CD14-positive monocyte (primary cell): ENCODE measurements at regions not wholly inside any gene's neighbourhood (a gene's known extent, or its start where the extent isn't known, plus 50 kb on each side); places are given as distances from the start of the nearest gene placed in this dataset.

ENCODE experiments used
- DNase-seq, 3 donors: peaks; one replicate each; pipeline ENCODE4 v3.0.0-alpha.2; 2011 to 2022
- H2AFZ ChIP-seq: 2 replicates; pipeline ENCODE4 v1.6.0; 2012; ENCODE audit warnings: mild to moderate bottlenecking, low read depth, low read length, inconsistent platforms; ENCODE audit not compliant: insufficient read depth, poor library complexity, severe bottlenecking
- H3K27ac ChIP-seq, 2 donors: 1 replicate in 1 of 2; 2 replicates in 1 of 2; pipeline ENCODE4 v1.5.1; 2012 to 2013; ENCODE audit warnings: low read length in 2 of 2, control low read depth in 1 of 2, inconsistent platforms in 1 of 2, low read depth in 1 of 2, mild to moderate bottlenecking in 1 of 2
- H3K27me3 ChIP-seq, 2 donors: one replicate each; pipeline versions ENCODE4 v1.6.0 to v1.6.1; 2011 to 2013; ENCODE audit warnings: low read length in 2 of 2; ENCODE audit not compliant: control insufficient read depth in 2 of 2, insufficient read depth in 2 of 2
- H3K36me3 ChIP-seq, 2 donors: replicated peaks in 1 of 2; 1 replicate in 1 of 2; 2 replicates in 1 of 2; pipeline versions ENCODE4 v1.5.1 to v1.6.1; 2012 to 2013; ENCODE audit warnings: low read length in 2 of 2, control low read depth in 1 of 2, inconsistent platforms in 1 of 2, mild to moderate bottlenecking in 1 of 2; ENCODE audit not compliant: insufficient read depth in 2 of 2, control insufficient read depth in 1 of 2
- H3K4me1 ChIP-seq, 2 donors: 1 replicate in 1 of 2; 2 replicates in 1 of 2; pipeline versions ENCODE4 v1.5.1 to v1.6.1; 2012 to 2013; ENCODE audit warnings: low read length in 2 of 2, control low read depth in 1 of 2, inconsistent platforms in 1 of 2, mild to moderate bottlenecking in 1 of 2, moderate library complexity in 1 of 2; ENCODE audit not compliant: insufficient read depth in 2 of 2, control insufficient read depth in 1 of 2
- H3K4me2 ChIP-seq: replicated peaks from 2 replicates; pipeline ENCODE3; 2012; ENCODE audit warnings: low read length, moderate library complexity, mild to moderate bottlenecking; ENCODE audit not compliant: poor library complexity, severe bottlenecking; ENCODE audit errors: extremely low read depth
- H3K4me3 ChIP-seq, 3 experiments: fragments of 200-600 bp in 1 of 3; sonication (generic) in 1 of 3; replicated peaks in 1 of 3; 1 replicate in 2 of 3; 2 replicates in 1 of 3; pipeline ENCODE4 v1.5.1; 2011 to 2013; ENCODE audit warnings: low read length in 3 of 3, mild to moderate bottlenecking in 3 of 3, control low read depth in 2 of 3, low read depth in 2 of 3, inconsistent platforms in 1 of 3, moderate library complexity in 1 of 3
- H3K79me2 ChIP-seq: 2 replicates; pipeline ENCODE4 v1.6.0; 2012; ENCODE audit warnings: mild to moderate bottlenecking, control low read depth, inconsistent platforms, low read length, moderate library complexity; ENCODE audit not compliant: insufficient read depth
- H3K9ac ChIP-seq: 2 replicates; pipeline ENCODE4 v1.6.0; 2017; ENCODE audit warnings: low read length, mild to moderate bottlenecking; ENCODE audit not compliant: insufficient read depth, poor library complexity, severe bottlenecking
- H3K9me3 ChIP-seq, 2 donors: replicated peaks in 1 of 2; 1 replicate in 1 of 2; 2 replicates in 1 of 2; pipeline versions ENCODE4 v1.5.1 to v1.6.1; 2012 to 2013; ENCODE audit warnings: low read length in 2 of 2, control low read depth in 1 of 2; ENCODE audit not compliant: control insufficient read depth in 1 of 2, insufficient read depth in 1 of 2
- H4K20me1 ChIP-seq: 2 replicates; pipeline ENCODE4 v1.6.0; 2012; ENCODE audit warnings: mild to moderate bottlenecking, low read length, control low read depth, moderate library complexity; ENCODE audit not compliant: insufficient read depth
- H3K27ac Mint-ChIP-seq, 7 donors: one replicate each; pipeline ENCODE4 v1.8.0; 2020; ENCODE audit warnings: mild to moderate bottlenecking in 7 of 7, mixed read lengths in 7 of 7, moderate library complexity in 6 of 7, inconsistent platforms in 2 of 7
- H3K27me3 Mint-ChIP-seq, 3 donors: one replicate each; pipeline ENCODE4 v1.8.0; 2021 to 2022; ENCODE audit warnings: low read depth in 3 of 3, mild to moderate bottlenecking in 3 of 3, mixed read lengths in 3 of 3, moderate library complexity in 3 of 3, inconsistent platforms in 1 of 3
- H3K36me3 Mint-ChIP-seq, 2 donors: one replicate each; pipeline ENCODE4 v1.8.0; 2020; ENCODE audit warnings: mixed read lengths in 2 of 2, inconsistent platforms in 1 of 2, mild to moderate bottlenecking in 1 of 2
- H3K4me1 Mint-ChIP-seq: one replicate; pipeline ENCODE4 v1.8.0; 2020; ENCODE audit warnings: mild to moderate bottlenecking, mixed read lengths
- H3K4me3 Mint-ChIP-seq, 2 donors: one replicate each; pipeline ENCODE4 v1.8.0; 2020; ENCODE audit warnings: mild to moderate bottlenecking in 2 of 2, mixed read lengths in 2 of 2, moderate library complexity in 1 of 2
- H3K9me3 Mint-ChIP-seq, 7 donors: one replicate each; pipeline ENCODE4 v1.8.0; 2020 to 2022; ENCODE audit warnings: mixed read lengths in 7 of 7, mild to moderate bottlenecking in 6 of 7, moderate library complexity in 6 of 7, inconsistent platforms in 2 of 7
- CTCF ChIP-seq: fragments of 200-600 bp; IDR thresholded peaks from one replicate; pipeline ENCODE4 v1.8.0; 2022; ENCODE audit warnings: antibody characterized with exemption, mild to moderate bottlenecking
- WGBS: methylation state at CpG from one replicate; pipeline ENCODE4 v1.1.5; 2013; ENCODE audit warnings: missing lambda C conversion rate; ENCODE audit not compliant: insufficient coverage; 5-methylcytosine and 5-hydroxymethylcytosine counted together
- intact Hi-C, 2 donors: fragments of 100-400 bp; cut with micrococcal nuclease; formaldehyde crosslinking; loops; one replicate each; pipeline versions ENCODE4 v1.15.0 to v1.15.1; 2023

- TF ChIP-seq CTCF: no peak
- intact Hi-C loops: no loop called here
- Histone ChIP-seq H3K4me3 (no peak overlapping the region), H3K4me2 (no peak overlapping the region), H3K27me3 (peaks cover 0 to 6% of the 10 kb centered on the region in 2 donors), H4K20me1 (no peaks in the 10 kb centered on the region), H3K36me3 (no peaks in the 10 kb centered on the region), H3K9ac (no peak overlapping the region), H3K79me2 (no peaks in the 10 kb centered on the region), H3K4me1 (no peaks in the 10 kb centered on the region), H2AFZ (no peak overlapping the region), H3K27ac (no peak overlapping the region), H3K9me3 (peaks cover 0 to 3% of the 10 kb centered on the region in 2 donors)
- H3K9me3 Mint-ChIP-seq: peaks cover 0 to 13% (median 2%) of the 10 kb centered on the region in 7 donors
- whole genome bisulfite sequencing: 33% methylated on average over 12 of the region's 23 CpGs
- no peaks in the 10 kb centered on the region for H3K4me1 Mint-ChIP-seq
- H3K27ac Mint-ChIP-seq: no peak overlapping the region
- DNase-seq: no peak
- H3K4me3 Mint-ChIP-seq: no peak overlapping the region
- H3K36me3 Mint-ChIP-seq: no peaks in the 10 kb centered on the region
- peaks cover 8 to 14% (median 10%) of the 10 kb centered on the region in 3 donors for H3K27me3 Mint-ChIP-seq
Measured at GRCh38 chr16:55189682-55190636, 134.0 kb upstream of the IRX6 start.

GRCh38 chr16:55192734-55193133 is 131.3 kb upstream of the IRX6 start:
- Histone ChIP-seq H3K4me1 (no peaks in the 10 kb centered on the region), H3K9ac (no peak overlapping the region), H3K79me2 (no peaks in the 10 kb centered on the region), H3K27me3 (peaks cover 0 to 6% of the 10 kb centered on the region in 2 donors), H3K9me3 (peaks cover 0 to 3% of the 10 kb centered on the region in 2 donors), H3K4me2 (no peak overlapping the region), H3K4me3 (no peak overlapping the region), H2AFZ (no peak overlapping the region), H3K36me3 (no peaks in the 10 kb centered on the region), H3K27ac (no peak overlapping the region), H4K20me1 (no peaks in the 10 kb centered on the region)
- no peaks in the 10 kb centered on the region for H3K4me1 Mint-ChIP-seq
- intact Hi-C loops: no loop called here
- no peak for DNase-seq
- no peak overlapping the region for H3K27ac Mint-ChIP-seq
- peaks cover 2 to 16% (median 3%) of the 10 kb centered on the region in 7 donors for H3K9me3 Mint-ChIP-seq
- peaks cover 5 to 14% (median 10%) of the 10 kb centered on the region in 3 donors for H3K27me3 Mint-ChIP-seq
- TF ChIP-seq CTCF: no peak
- H3K36me3 Mint-ChIP-seq: no peaks in the 10 kb centered on the region
- H3K4me3 Mint-ChIP-seq: no peak overlapping the region
